Fibroblast of lung (primary cell): ENCODE measurements at regions not wholly inside any gene's neighbourhood (a gene's known extent, or its start where the extent isn't known, plus 50 kb on each side); places are given as distances from the start of the nearest gene placed in this dataset.

ENCODE experiments used
- CTCF ChIP-seq, 2 donors: IDR thresholded peaks in 1 of 2; conservative IDR thresholded peaks in 1 of 2; 1 replicate in 1 of 2; 2 replicates in 1 of 2; pipeline ENCODE4 v1.5.1; 2011 to 2012; ENCODE audit warnings: low read length in 2 of 2, control low read depth in 1 of 2, inconsistent platforms in 1 of 2, low read depth in 1 of 2, mild to moderate bottlenecking in 1 of 2
- EZH2 ChIP-seq: IDR thresholded peaks from 2 replicates; pipeline ENCODE4 v1.5.1; 2012; ENCODE audit warnings: low read length, control low read depth, mild to moderate bottlenecking; ENCODE audit errors: missing control alignments

- TF ChIP-seq CTCF (conservative IDR thresholded peaks at IDR 0.05 in 1 of 2, IDR thresholded peaks at IDR 0.05 in 1 of 2; ENCODE audit: low read depth in 1 of 2, low read length in 2 of 2), result no peak
- TF ChIP-seq EZH2, result no peak
These were observed 61.1 kb upstream of the UNC5A start for GRCh38 chr5:176748967-176749935.
